ENCODE measurements at regions not wholly inside any gene's neighbourhood (a gene's known extent, or its start where the extent isn't known, plus 50 kb on each side); places are given as distances from the start of the nearest gene placed in this dataset.

GRCh38 chr2:17386771-17387170 lies 131.5 kb downstream of the RAD51AP2 start:
- intact Hi-C loops (cut with micrococcal nuclease; ENCODE audit: unreplicated experiment) = no loop called here
- no peak overlapping the region for H3K27ac Mint-ChIP-seq (ENCODE audit: unreplicated experiment)
- no TSS peak for BruUV-seq (replicated peaks)
- H3K4me1 Mint-ChIP-seq (ENCODE audit: low read depth, unreplicated experiment) = no peaks in the 10 kb centered on the region
- H3K9me3 Mint-ChIP-seq (ENCODE audit: low read depth, unreplicated experiment) = peaks cover 8% of the 10 kb centered on the region
- TF ChIP-seq CTCF (IDR thresholded peaks at IDR 0.05; ENCODE audit: unreplicated experiment) = no peak
- H3K27me3 Mint-ChIP-seq (ENCODE audit: unreplicated experiment) = no peaks in the 10 kb centered on the region
- no peak overlapping the region for H3K4me3 Mint-ChIP-seq (ENCODE audit: low read depth, unreplicated experiment)
- CTCF ChIA-PET = no interaction called here
- H3K36me3 Mint-ChIP-seq (ENCODE audit: insufficient read depth, unreplicated experiment) = no peaks in the 10 kb centered on the region
- DNase-seq = no peak

GRCh38 chr2:17380003-17380402 lies 138.2 kb downstream of the RAD51AP2 start:
- Mint-ChIP-seq H3K36me3 (ENCODE audit: insufficient read depth, unreplicated experiment) (no peaks in the 10 kb centered on the region), H3K4me3 (ENCODE audit: low read depth, unreplicated experiment) (no peak overlapping the region), H3K9me3 (ENCODE audit: low read depth, unreplicated experiment) (peaks cover 12% of the 10 kb centered on the region), H3K4me1 (ENCODE audit: low read depth, unreplicated experiment) (no peaks in the 10 kb centered on the region), H3K27ac (ENCODE audit: unreplicated experiment) (no peak overlapping the region), H3K27me3 (ENCODE audit: unreplicated experiment) (peaks cover 16% of the 10 kb centered on the region)
- BruUV-seq (replicated peaks) = no TSS peak
- no peak for TF ChIP-seq CTCF (IDR thresholded peaks at IDR 0.05; ENCODE audit: unreplicated experiment)
- intact Hi-C loops (cut with micrococcal nuclease; ENCODE audit: unreplicated experiment) = no loop called here
- CTCF ChIA-PET = no interaction called here
- no peak for DNase-seq

- no peak overlapping the region for H3K4me3 Mint-ChIP-seq (ENCODE audit: low read depth, unreplicated experiment)
- peaks cover 15% of the 10 kb centered on the region for H3K9me3 Mint-ChIP-seq (ENCODE audit: low read depth, unreplicated experiment)
- H3K27ac Mint-ChIP-seq (ENCODE audit: unreplicated experiment) = no peak overlapping the region
- intact Hi-C loops (cut with micrococcal nuclease; ENCODE audit: unreplicated experiment) = no loop called here
- no peak for DNase-seq
- no TSS peak for BruUV-seq (replicated peaks)
- H3K36me3 Mint-ChIP-seq (ENCODE audit: insufficient read depth, unreplicated experiment) = no peaks in the 10 kb centered on the region
- H3K27me3 Mint-ChIP-seq (ENCODE audit: unreplicated experiment) = peaks cover 17% of the 10 kb centered on the region
- CTCF ChIA-PET = no interaction called here
- H3K4me1 Mint-ChIP-seq (ENCODE audit: low read depth, unreplicated experiment) = no peaks in the 10 kb centered on the region
- no peak for TF ChIP-seq CTCF (IDR thresholded peaks at IDR 0.05; ENCODE audit: unreplicated experiment)
These were observed 143.0 kb downstream of the RAD51AP2 start for GRCh38 chr2:17375262-17375661.

- no peak overlapping the region for H3K27ac Mint-ChIP-seq (ENCODE audit: unreplicated experiment)
- peaks cover 12% of the 10 kb centered on the region for H3K9me3 Mint-ChIP-seq (ENCODE audit: low read depth, unreplicated experiment)
- no peak for DNase-seq
- H3K36me3 Mint-ChIP-seq (ENCODE audit: insufficient read depth, unreplicated experiment) = no peaks in the 10 kb centered on the region
- H3K27me3 Mint-ChIP-seq (ENCODE audit: unreplicated experiment) = peaks cover 8% of the 10 kb centered on the region
- no peaks in the 10 kb centered on the region for H3K4me1 Mint-ChIP-seq (ENCODE audit: low read depth, unreplicated experiment)
- no peak overlapping the region for H3K4me3 Mint-ChIP-seq (ENCODE audit: low read depth, unreplicated experiment)
- BruUV-seq (replicated peaks) = no TSS peak
- intact Hi-C loops (cut with micrococcal nuclease; ENCODE audit: unreplicated experiment) = no loop called here
- no peak for TF ChIP-seq CTCF (IDR thresholded peaks at IDR 0.05; ENCODE audit: unreplicated experiment)
- CTCF ChIA-PET = no interaction called here
These were observed 144.5 kb downstream of the RAD51AP2 start for GRCh38 chr2:17373741-17374140.

GRCh38 chr2:17373041-17373440 lies 145.2 kb downstream of the RAD51AP2 start:
- no peak for TF ChIP-seq CTCF (IDR thresholded peaks at IDR 0.05; ENCODE audit: unreplicated experiment)
- DNase-seq = no peak
- CTCF ChIA-PET = no interaction called here
- Mint-ChIP-seq H3K27ac (ENCODE audit: unreplicated experiment) (no peak overlapping the region), H3K4me1 (ENCODE audit: low read depth, unreplicated experiment) (no peaks in the 10 kb centered on the region), H3K4me3 (ENCODE audit: low read depth, unreplicated experiment) (no peak overlapping the region), H3K27me3 (ENCODE audit: unreplicated experiment) (peaks cover 8% of the 10 kb centered on the region), H3K36me3 (ENCODE audit: insufficient read depth, unreplicated experiment) (no peaks in the 10 kb centered on the region), H3K9me3 (ENCODE audit: low read depth, unreplicated experiment) (peaks cover 8% of the 10 kb centered on the region)
- BruUV-seq (replicated peaks) = no TSS peak
- intact Hi-C loops (cut with micrococcal nuclease; ENCODE audit: unreplicated experiment) = no loop called here
